ENCODE measurements at regions not wholly inside any gene's neighbourhood (a gene's known extent, or its start where the extent isn't known, plus 50 kb on each side); places are given as distances from the start of the nearest gene placed in this dataset.

DNA sequence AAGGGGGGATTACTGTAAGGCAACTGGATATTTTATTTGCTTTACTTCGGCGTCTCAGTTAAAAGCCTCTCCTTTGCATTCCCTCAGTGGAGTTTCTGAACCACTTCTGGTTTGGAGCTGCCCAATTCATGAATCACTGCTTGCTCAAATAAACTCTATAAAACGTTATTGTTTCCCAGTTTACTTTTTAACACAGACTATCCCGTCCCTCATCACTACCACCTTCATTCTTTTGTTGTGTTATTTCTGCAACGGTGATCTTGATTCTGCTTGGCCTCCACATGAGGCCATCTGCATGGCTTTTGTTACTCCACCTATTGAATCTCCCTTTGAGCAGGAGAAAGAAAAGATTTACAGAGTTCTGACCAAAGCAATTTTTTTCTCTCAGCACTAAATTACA, 104.0 kb upstream of the PLEKHA5 start:
- WGBS (ENCODE audit: insufficient coverage): 89% methylated on average over 5 of the region's 5 CpGs
- no peak overlapping the region for H3K27ac Mint-ChIP-seq
- Histone ChIP-seq H3K27ac (ENCODE audit: low read length) (no peak overlapping the region), H3K9me3 (ENCODE audit: control insufficient read depth, insufficient read depth, low read length) (no peaks in the 10 kb centered on the region), H3K4me1 (ENCODE audit: control insufficient read depth, insufficient read depth, low read length) (no peaks in the 10 kb centered on the region), H3K27me3 (ENCODE audit: control insufficient read depth, insufficient read depth, low read length) (no peaks in the 10 kb centered on the region), H3K36me3 (ENCODE audit: control insufficient read depth, insufficient read depth, low read length) (no peaks in the 10 kb centered on the region), H3K4me3 (ENCODE audit: low read length) (no peak overlapping the region)
- no peak overlapping the region for H3K4me3 Mint-ChIP-seq
- no peaks in the 10 kb centered on the region for H3K27me3 Mint-ChIP-seq (ENCODE audit: low read depth in 2 of 2)
- TF ChIP-seq, protein P1, sequence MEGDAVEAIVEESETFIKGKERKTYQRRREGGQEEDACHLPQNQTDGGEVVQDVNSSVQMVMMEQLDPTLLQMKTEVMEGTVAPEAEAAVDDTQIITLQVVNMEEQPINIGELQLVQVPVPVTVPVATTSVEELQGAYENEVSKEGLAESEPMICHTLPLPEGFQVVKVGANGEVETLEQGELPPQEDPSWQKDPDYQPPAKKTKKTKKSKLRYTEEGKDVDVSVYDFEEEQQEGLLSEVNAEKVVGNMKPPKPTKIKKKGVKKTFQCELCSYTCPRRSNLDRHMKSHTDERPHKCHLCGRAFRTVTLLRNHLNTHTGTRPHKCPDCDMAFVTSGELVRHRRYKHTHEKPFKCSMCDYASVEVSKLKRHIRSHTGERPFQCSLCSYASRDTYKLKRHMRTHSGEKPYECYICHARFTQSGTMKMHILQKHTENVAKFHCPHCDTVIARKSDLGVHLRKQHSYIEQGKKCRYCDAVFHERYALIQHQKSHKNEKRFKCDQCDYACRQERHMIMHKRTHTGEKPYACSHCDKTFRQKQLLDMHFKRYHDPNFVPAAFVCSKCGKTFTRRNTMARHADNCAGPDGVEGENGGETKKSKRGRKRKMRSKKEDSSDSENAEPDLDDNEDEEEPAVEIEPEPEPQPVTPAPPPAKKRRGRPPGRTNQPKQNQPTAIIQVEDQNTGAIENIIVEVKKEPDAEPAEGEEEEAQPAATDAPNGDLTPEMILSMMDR (IDR thresholded peaks at IDR 0.05): no peak
- no peaks in the 10 kb centered on the region for H3K4me1 Mint-ChIP-seq
- DNase-seq (no peak), ATAC-seq (no peak)
- intact Hi-C loops (cut with micrococcal nuclease): no loop called here
- peaks cover 0 to 2% of the 10 kb centered on the region in 2 donors for H3K9me3 Mint-ChIP-seq
- H3K36me3 Mint-ChIP-seq: no peaks in the 10 kb centered on the region

DNA sequence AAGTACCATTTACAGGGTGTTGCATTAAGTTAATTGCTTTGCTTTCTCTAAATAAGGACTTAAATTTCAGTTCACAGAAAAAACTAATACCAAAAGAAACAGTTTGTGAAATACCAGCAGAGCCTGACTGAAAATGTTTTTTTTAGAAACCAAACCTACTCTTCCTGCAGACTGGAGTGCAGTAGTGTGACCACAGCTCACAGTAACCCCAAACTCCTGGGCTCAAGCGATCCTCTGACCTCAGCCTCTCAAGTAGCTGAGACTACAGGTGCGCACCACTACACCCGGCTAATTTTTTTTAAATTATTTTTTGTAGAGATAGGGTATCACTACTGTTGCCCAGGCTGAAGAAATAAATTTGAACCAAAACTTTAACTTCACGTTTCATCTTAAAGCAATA, 103.5 kb upstream of the PLEKHA5 start:
- intact Hi-C loops (cut with micrococcal nuclease): no loop called here
- Histone ChIP-seq H3K27me3 (ENCODE audit: control insufficient read depth, insufficient read depth, low read length) (no peaks in the 10 kb centered on the region), H3K36me3 (ENCODE audit: control insufficient read depth, insufficient read depth, low read length) (no peaks in the 10 kb centered on the region), H3K4me1 (ENCODE audit: control insufficient read depth, insufficient read depth, low read length) (no peaks in the 10 kb centered on the region), H3K4me3 (ENCODE audit: low read length) (no peak overlapping the region), H3K9me3 (ENCODE audit: control insufficient read depth, insufficient read depth, low read length) (no peaks in the 10 kb centered on the region), H3K27ac (ENCODE audit: low read length) (no peak overlapping the region)
- Mint-ChIP-seq H3K4me3 (no peak overlapping the region), H3K9me3 (peaks cover 0 to 2% of the 10 kb centered on the region in 2 donors), H3K36me3 (no peaks in the 10 kb centered on the region), H3K27me3 (ENCODE audit: low read depth in 2 of 2) (no peaks in the 10 kb centered on the region), H3K27ac (no peak overlapping the region), H3K4me1 (no peaks in the 10 kb centered on the region)
- WGBS (ENCODE audit: insufficient coverage): 75% methylated on average over 3 of the region's 4 CpGs
- ATAC-seq: no peak
- TF ChIP-seq, protein P1 (IDR thresholded peaks at IDR 0.05): no peak
- DNase-seq: no peak

DNA sequence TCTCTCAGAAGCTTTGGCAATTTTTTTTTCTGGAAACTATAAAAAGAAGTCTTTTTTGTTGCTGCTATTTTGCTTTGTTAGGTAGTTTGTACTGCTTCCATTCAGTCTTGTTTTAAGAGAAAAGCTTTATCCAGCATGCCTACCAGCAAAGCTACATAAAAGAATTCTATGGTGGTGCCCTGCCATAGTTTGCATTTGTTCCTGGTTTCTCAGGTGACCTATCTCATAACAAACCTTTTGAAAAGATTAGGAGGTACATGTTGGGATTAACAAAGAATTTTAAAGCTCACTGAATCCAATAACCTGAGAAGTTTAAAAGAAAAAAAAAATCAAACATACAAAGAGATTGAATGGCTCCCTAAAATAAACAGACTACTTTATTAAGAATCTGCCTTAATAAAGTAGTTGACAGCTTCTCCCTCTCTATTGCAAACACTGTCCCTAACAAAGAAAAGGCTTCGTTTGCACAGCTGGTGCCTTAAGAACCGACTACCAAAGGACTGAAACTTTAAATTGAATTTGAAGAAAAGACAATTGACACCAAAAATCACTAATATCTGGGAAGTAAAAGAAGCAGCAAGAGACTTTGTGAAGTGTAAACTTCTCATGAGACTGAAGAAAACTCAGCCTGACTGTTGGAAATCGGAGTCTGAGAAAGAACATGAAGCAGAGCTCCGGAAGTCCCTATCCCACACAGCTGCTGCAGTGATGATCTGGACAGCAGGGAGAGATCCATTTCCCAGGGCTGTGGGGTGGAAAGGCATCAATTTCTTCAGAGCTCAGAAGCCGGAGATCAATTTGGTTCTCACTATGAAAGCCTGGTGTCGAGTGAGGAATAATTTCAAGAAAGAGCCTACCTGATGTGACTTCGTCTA, 102.7 kb upstream of the PLEKHA5 start:
- H3K27ac ChIP-seq (ENCODE audit: low read length): no peak overlapping the region
- H3K9me3 ChIP-seq (ENCODE audit: control insufficient read depth, insufficient read depth, low read length): no peaks in the 10 kb centered on the region
- ATAC-seq (no peak), DNase-seq (no peak)
- H3K36me3 Mint-ChIP-seq: no peaks in the 10 kb centered on the region
- no peak overlapping the region for H3K4me3 Mint-ChIP-seq
- no peaks in the 10 kb centered on the region for H3K36me3 ChIP-seq (ENCODE audit: control insufficient read depth, insufficient read depth, low read length)
- 85% methylated on average over 6 of the region's 7 CpGs for WGBS (ENCODE audit: insufficient coverage)
- H3K4me1 ChIP-seq (ENCODE audit: control insufficient read depth, insufficient read depth, low read length): no peaks in the 10 kb centered on the region
- no peak overlapping the region for H3K27ac Mint-ChIP-seq
- H3K27me3 ChIP-seq (ENCODE audit: control insufficient read depth, insufficient read depth, low read length): no peaks in the 10 kb centered on the region
- no peaks in the 10 kb centered on the region for H3K27me3 Mint-ChIP-seq (ENCODE audit: low read depth in 2 of 2)
- TF ChIP-seq, protein P1 (IDR thresholded peaks at IDR 0.05): no peak
- no peak overlapping the region for H3K4me3 ChIP-seq (ENCODE audit: low read length)
- peaks cover 0 to 2% of the 10 kb centered on the region in 2 donors for H3K9me3 Mint-ChIP-seq
- no peaks in the 10 kb centered on the region for H3K4me1 Mint-ChIP-seq
- intact Hi-C loops (cut with micrococcal nuclease): no loop called here

DNA sequence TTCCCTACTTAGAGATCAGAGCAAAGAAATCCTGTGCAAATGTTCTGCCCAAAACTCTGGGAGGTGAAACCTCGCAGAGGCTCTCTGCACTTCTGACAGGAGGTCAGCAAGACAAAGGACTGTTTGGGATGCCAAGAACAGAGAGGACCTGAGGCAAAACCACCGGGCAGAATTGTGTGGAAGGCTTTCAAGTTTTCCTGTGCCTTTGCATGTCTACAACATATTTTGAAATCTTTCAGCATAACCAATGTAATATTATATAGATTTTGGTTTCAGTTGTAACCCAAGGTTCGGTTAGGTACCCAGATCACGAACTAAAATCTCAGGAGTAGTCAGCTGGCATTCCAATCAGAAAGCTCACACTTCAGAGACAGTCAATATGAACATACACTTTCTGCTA, 99.4 kb upstream of the PLEKHA5 start:
- H3K27ac ChIP-seq (ENCODE audit: low read length): no peak overlapping the region
- peaks cover 6% of the 10 kb centered on the region for H3K9me3 ChIP-seq (ENCODE audit: control insufficient read depth, insufficient read depth, low read length)
- Mint-ChIP-seq H3K9me3 (peaks cover 0 to 2% of the 10 kb centered on the region in 2 donors), H3K4me1 (no peaks in the 10 kb centered on the region), H3K27ac (no peak overlapping the region), H3K36me3 (no peaks in the 10 kb centered on the region), H3K27me3 (ENCODE audit: low read depth in 2 of 2) (no peaks in the 10 kb centered on the region), H3K4me3 (no peak overlapping the region)
- intact Hi-C loops (cut with micrococcal nuclease): no loop called here
- no peaks in the 10 kb centered on the region for H3K36me3 ChIP-seq (ENCODE audit: control insufficient read depth, insufficient read depth, low read length)
- DNase-seq: no peak
- ATAC-seq: no peak
- 87% methylated on average over 4 of the region's 4 CpGs for WGBS (ENCODE audit: insufficient coverage)
- no peaks in the 10 kb centered on the region for H3K27me3 ChIP-seq (ENCODE audit: control insufficient read depth, insufficient read depth, low read length)
- TF ChIP-seq, protein P1 (IDR thresholded peaks at IDR 0.05): no peak
- no peaks in the 10 kb centered on the region for H3K4me1 ChIP-seq (ENCODE audit: control insufficient read depth, insufficient read depth, low read length)
- no peak overlapping the region for H3K4me3 ChIP-seq (ENCODE audit: low read length)

All from natural killer cell (primary cell).